ENCODE measurements at regions not wholly inside any gene's neighbourhood (a gene's known extent, or its start where the extent isn't known, plus 50 kb on each side); places are given as distances from the start of the nearest gene placed in this dataset.

DNA sequence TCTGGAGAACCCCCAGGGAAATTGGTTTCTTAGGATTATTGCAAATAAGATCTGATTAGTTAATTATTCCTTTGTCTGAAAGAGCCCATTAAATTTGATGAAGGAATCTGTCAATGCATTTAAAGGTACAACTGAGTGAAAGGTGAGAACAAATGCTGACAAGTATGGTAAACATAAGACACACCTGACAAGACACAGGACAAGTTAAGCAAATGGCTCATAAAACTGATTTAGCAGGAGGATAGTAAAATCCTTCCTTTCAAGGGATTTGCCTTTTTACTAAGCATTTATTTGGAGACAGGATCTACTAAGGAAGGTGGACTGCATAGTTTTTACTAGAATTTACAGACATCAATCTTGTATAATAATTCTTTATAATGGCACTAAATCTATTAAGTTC, 553.9 kb downstream of the SPRY1 start:
- H2AFZ ChIP-seq (ENCODE audit: low read length), result no peak overlapping the region
- no peak for TF ChIP-seq EZH2 (optimal IDR thresholded peaks at IDR 0.05; ENCODE audit: low read depth, low read length)
- TF ChIP-seq EZH2phosphoT487 (IDR thresholded peaks at IDR 0.05; ENCODE audit: low read length), result no peak
- H3K4me1 ChIP-seq (ENCODE audit: low read length), result no peaks in the 10 kb centered on the region
- no peak overlapping the region for H3K4me2 ChIP-seq (ENCODE audit: low read depth, low read length)
- no peaks in the 10 kb centered on the region for H3K27me3 ChIP-seq (replicated peaks; ENCODE audit: insufficient read depth, low read length)
- no peak for DNase-seq
- no peaks in the 10 kb centered on the region for H3K79me2 ChIP-seq (ENCODE audit: low read length)
- H3F3A ChIP-seq (ENCODE audit: insufficient read depth, low read length), result no peaks in the 10 kb centered on the region
- no peaks in the 10 kb centered on the region for H3K9me2 ChIP-seq (replicated peaks; ENCODE audit: insufficient read depth, low read length)
- no peak overlapping the region for H3K4me3 ChIP-seq (ENCODE audit: low read length)
- H3K27ac ChIP-seq (ENCODE audit: low read length), result no peak overlapping the region
- H3K36me3 ChIP-seq (replicated peaks; ENCODE audit: insufficient read depth, low read length), result no peaks in the 10 kb centered on the region
- H3K9me3 ChIP-seq (replicated peaks; ENCODE audit: insufficient read depth, low read length), result no peaks in the 10 kb centered on the region
- no peak overlapping the region for H3K9ac ChIP-seq (ENCODE audit: low read length)
- no peaks in the 10 kb centered on the region for H4K20me1 ChIP-seq (ENCODE audit: insufficient read depth, low read length)

DNA sequence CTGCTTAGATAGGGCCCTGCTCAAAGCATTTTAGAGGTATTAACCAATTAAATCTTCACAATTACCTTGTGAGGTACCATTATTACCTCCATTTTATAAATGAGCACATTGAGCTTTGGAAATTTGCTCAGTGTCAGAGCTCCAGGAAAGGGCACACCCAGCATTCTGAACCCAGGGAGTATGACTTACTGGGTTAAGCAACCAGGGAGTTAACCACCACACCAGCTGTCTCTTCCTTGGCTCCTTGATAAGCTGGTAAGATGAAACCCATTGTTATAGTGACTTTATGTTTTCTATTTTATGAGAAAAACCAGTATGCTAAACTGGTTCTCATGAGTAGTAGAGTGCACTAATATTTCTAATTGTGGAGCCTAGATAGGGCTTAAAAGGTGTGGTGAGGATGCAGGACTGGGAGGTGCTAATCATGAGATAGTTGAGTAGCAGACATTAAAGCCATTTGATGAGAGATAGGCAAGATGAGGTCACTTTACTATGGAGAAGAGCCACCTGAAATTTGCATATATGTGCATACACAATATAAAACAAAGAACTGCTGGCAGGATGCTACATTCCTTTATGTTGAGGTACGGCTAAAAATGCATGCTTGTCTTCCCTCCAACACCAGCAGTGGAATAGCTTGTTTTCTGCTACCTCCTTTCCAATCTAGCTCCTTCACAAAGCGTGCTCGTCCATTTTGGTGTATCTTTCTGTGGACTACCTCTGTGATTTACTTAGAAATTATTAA, 556.1 kb downstream of the SPRY1 start:
- H2AFZ ChIP-seq (ENCODE audit: low read length), result no peak overlapping the region
- no peak overlapping the region for H3K4me2 ChIP-seq (ENCODE audit: low read depth, low read length)
- no peak overlapping the region for H3K9ac ChIP-seq (ENCODE audit: low read length)
- H3K9me3 ChIP-seq (replicated peaks; ENCODE audit: insufficient read depth, low read length), result no peaks in the 10 kb centered on the region
- no peak overlapping the region for H3K4me3 ChIP-seq (ENCODE audit: low read length)
- no peaks in the 10 kb centered on the region for H3K79me2 ChIP-seq (ENCODE audit: low read length)
- no peak for DNase-seq
- no peaks in the 10 kb centered on the region for H3K36me3 ChIP-seq (replicated peaks; ENCODE audit: insufficient read depth, low read length)
- no peak for TF ChIP-seq EZH2 (optimal IDR thresholded peaks at IDR 0.05; ENCODE audit: low read depth, low read length)
- no peak for TF ChIP-seq EZH2phosphoT487 (IDR thresholded peaks at IDR 0.05; ENCODE audit: low read length)
- TF ChIP-seq, protein P1, sequence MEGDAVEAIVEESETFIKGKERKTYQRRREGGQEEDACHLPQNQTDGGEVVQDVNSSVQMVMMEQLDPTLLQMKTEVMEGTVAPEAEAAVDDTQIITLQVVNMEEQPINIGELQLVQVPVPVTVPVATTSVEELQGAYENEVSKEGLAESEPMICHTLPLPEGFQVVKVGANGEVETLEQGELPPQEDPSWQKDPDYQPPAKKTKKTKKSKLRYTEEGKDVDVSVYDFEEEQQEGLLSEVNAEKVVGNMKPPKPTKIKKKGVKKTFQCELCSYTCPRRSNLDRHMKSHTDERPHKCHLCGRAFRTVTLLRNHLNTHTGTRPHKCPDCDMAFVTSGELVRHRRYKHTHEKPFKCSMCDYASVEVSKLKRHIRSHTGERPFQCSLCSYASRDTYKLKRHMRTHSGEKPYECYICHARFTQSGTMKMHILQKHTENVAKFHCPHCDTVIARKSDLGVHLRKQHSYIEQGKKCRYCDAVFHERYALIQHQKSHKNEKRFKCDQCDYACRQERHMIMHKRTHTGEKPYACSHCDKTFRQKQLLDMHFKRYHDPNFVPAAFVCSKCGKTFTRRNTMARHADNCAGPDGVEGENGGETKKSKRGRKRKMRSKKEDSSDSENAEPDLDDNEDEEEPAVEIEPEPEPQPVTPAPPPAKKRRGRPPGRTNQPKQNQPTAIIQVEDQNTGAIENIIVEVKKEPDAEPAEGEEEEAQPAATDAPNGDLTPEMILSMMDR (IDR thresholded peaks at IDR 0.05; ENCODE audit: low read length), result no peak
- no peaks in the 10 kb centered on the region for H4K20me1 ChIP-seq (ENCODE audit: insufficient read depth, low read length)
- no peak overlapping the region for H3K27ac ChIP-seq (ENCODE audit: low read length)
- no peaks in the 10 kb centered on the region for H3K27me3 ChIP-seq (replicated peaks; ENCODE audit: insufficient read depth, low read length)
- no peaks in the 10 kb centered on the region for H3F3A ChIP-seq (ENCODE audit: insufficient read depth, low read length)
- no peaks in the 10 kb centered on the region for H3K4me1 ChIP-seq (ENCODE audit: low read length)
- no peaks in the 10 kb centered on the region for H3K9me2 ChIP-seq (replicated peaks; ENCODE audit: insufficient read depth, low read length)

DNA sequence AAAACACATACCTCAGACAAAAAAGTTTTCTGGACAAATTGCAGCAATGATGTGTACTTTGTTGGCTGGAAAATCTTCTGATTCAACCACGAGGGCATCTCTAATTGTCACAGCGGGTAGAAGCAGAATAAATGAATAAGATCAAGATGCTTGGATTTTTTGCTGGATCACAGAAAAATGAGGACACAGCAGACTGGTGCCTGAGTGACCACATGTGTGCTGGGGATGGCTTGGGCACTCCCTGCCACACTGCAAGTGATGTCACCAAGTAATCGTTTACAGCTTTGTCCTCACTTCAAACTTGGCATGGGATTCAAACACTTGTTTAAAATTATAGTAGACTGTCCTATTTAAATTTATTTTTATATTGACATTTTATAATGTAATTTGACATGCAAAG, 557.0 kb downstream of the SPRY1 start:
- DNase-seq, result no peak
- no peaks in the 10 kb centered on the region for H3K4me1 ChIP-seq (ENCODE audit: low read length)
- H3K27ac ChIP-seq (ENCODE audit: low read length), result no peak overlapping the region
- TF ChIP-seq EZH2phosphoT487 (IDR thresholded peaks at IDR 0.05; ENCODE audit: low read length) (no peak), EZH2 (optimal IDR thresholded peaks at IDR 0.05; ENCODE audit: low read depth, low read length) (no peak)
- TF ChIP-seq, protein P1 (IDR thresholded peaks at IDR 0.05; ENCODE audit: low read length), result no peak
- no peak overlapping the region for H2AFZ ChIP-seq (ENCODE audit: low read length)
- H3K79me2 ChIP-seq (ENCODE audit: low read length), result no peaks in the 10 kb centered on the region
- H3F3A ChIP-seq (ENCODE audit: insufficient read depth, low read length), result no peaks in the 10 kb centered on the region
- no peaks in the 10 kb centered on the region for H4K20me1 ChIP-seq (ENCODE audit: insufficient read depth, low read length)
- H3K9me2 ChIP-seq (replicated peaks; ENCODE audit: insufficient read depth, low read length), result no peaks in the 10 kb centered on the region
- no peak overlapping the region for H3K4me2 ChIP-seq (ENCODE audit: low read depth, low read length)
- no peaks in the 10 kb centered on the region for H3K27me3 ChIP-seq (replicated peaks; ENCODE audit: insufficient read depth, low read length)
- H3K4me3 ChIP-seq (ENCODE audit: low read length), result no peak overlapping the region
- no peaks in the 10 kb centered on the region for H3K36me3 ChIP-seq (replicated peaks; ENCODE audit: insufficient read depth, low read length)
- no peaks in the 10 kb centered on the region for H3K9me3 ChIP-seq (replicated peaks; ENCODE audit: insufficient read depth, low read length)
- no peak overlapping the region for H3K9ac ChIP-seq (ENCODE audit: low read length)

DNA sequence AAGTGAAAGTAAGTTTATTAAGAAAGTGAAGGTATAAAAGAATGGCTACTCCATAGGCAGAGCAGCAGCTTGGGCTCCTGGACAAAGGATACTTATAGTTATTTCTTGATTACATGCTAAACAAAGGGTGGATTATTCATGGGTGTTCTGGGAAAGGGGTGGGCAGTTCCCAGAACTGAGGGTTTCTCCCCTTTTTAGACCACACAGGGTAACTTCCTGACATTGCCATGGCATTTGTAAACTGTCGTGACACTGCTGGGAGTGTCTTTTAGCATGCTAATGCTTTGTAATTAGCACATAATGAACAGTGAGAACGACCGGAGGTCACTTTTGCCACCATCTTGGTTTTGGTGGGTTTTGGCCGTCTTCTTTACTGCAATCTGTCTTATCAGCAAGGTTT, 557.6 kb downstream of the SPRY1 start:
- Histone ChIP-seq H3F3A (ENCODE audit: insufficient read depth, low read length) (no peaks in the 10 kb centered on the region), H3K36me3 (replicated peaks; ENCODE audit: insufficient read depth, low read length) (no peaks in the 10 kb centered on the region), H4K20me1 (ENCODE audit: insufficient read depth, low read length) (no peaks in the 10 kb centered on the region), H3K9ac (ENCODE audit: low read length) (no peak overlapping the region), H2AFZ (ENCODE audit: low read length) (no peak overlapping the region), H3K9me2 (replicated peaks; ENCODE audit: insufficient read depth, low read length) (no peaks in the 10 kb centered on the region), H3K27me3 (replicated peaks; ENCODE audit: insufficient read depth, low read length) (no peaks in the 10 kb centered on the region), H3K27ac (ENCODE audit: low read length) (no peak overlapping the region), H3K4me3 (ENCODE audit: low read length) (no peak overlapping the region), H3K79me2 (ENCODE audit: low read length) (no peaks in the 10 kb centered on the region), H3K4me1 (ENCODE audit: low read length) (no peaks in the 10 kb centered on the region), H3K4me2 (ENCODE audit: low read depth, low read length) (no peak overlapping the region), H3K9me3 (replicated peaks; ENCODE audit: insufficient read depth, low read length) (no peaks in the 10 kb centered on the region)
- TF ChIP-seq EZH2 (optimal IDR thresholded peaks at IDR 0.05; ENCODE audit: low read depth, low read length) (no peak), EZH2phosphoT487 (IDR thresholded peaks at IDR 0.05; ENCODE audit: low read length) (no peak)
- TF ChIP-seq, protein P1 (IDR thresholded peaks at IDR 0.05; ENCODE audit: low read length), result no peak
- no peak for DNase-seq

Data from MM.1S (cell line).